ENCODE measurements at regions not wholly inside any gene's neighbourhood (a gene's known extent, or its start where the extent isn't known, plus 50 kb on each side); places are given as distances from the start of the nearest gene placed in this dataset.

DNA sequence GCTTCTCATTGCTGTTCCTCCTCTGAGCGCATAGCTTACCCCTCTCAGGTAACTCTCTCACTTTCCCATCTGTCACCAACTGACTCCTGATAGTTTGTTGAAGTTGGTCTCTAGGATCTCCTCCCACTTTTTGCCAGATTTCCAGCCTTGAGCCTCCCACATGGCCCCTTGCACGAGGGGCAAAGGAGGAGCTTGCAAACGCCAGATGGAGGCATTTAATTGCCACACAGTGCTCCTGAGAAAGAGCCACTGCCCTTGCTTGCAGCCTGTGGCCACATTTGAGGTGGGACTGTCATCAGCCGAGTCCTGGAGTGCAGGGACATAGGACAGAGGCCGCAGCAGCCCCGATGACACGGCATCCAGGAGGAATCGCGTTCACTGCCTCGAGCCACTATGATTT, 348.7 kb downstream of the SMOC2 start:
- no peak for TF ChIP-seq EP300 (IDR thresholded peaks at IDR 0.05; ENCODE audit: borderline replicate concordance in 1 of 2, low read depth in 1 of 2, low read length in 1 of 2)
- TF ChIP-seq, protein P1, sequence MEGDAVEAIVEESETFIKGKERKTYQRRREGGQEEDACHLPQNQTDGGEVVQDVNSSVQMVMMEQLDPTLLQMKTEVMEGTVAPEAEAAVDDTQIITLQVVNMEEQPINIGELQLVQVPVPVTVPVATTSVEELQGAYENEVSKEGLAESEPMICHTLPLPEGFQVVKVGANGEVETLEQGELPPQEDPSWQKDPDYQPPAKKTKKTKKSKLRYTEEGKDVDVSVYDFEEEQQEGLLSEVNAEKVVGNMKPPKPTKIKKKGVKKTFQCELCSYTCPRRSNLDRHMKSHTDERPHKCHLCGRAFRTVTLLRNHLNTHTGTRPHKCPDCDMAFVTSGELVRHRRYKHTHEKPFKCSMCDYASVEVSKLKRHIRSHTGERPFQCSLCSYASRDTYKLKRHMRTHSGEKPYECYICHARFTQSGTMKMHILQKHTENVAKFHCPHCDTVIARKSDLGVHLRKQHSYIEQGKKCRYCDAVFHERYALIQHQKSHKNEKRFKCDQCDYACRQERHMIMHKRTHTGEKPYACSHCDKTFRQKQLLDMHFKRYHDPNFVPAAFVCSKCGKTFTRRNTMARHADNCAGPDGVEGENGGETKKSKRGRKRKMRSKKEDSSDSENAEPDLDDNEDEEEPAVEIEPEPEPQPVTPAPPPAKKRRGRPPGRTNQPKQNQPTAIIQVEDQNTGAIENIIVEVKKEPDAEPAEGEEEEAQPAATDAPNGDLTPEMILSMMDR (IDR thresholded peaks at IDR 0.05), result no peak
- TF ChIP-seq, protein P2, sequence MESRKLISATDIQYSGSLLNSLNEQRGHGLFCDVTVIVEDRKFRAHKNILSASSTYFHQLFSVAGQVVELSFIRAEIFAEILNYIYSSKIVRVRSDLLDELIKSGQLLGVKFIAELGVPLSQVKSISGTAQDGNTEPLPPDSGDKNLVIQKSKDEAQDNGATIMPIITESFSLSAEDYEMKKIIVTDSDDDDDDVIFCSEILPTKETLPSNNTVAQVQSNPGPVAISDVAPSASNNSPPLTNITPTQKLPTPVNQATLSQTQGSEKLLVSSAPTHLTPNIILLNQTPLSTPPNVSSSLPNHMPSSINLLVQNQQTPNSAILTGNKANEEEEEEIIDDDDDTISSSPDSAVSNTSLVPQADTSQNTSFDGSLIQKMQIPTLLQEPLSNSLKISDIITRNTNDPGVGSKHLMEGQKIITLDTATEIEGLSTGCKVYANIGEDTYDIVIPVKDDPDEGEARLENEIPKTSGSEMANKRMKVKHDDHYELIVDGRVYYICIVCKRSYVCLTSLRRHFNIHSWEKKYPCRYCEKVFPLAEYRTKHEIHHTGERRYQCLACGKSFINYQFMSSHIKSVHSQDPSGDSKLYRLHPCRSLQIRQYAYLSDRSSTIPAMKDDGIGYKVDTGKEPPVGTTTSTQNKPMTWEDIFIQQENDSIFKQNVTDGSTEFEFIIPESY (IDR thresholded peaks at IDR 0.05; ENCODE audit: borderline replicate concordance, low read depth), result no peak
- TF ChIP-seq RAD21 (IDR thresholded peaks at IDR 0.05; ENCODE audit: low read length), result no peak
- TF ChIP-seq POLR2AphosphoS5 (IDR thresholded peaks at IDR 0.05; ENCODE audit: low read depth, low read length), result no peak
- no peak for TF ChIP-seq GABPA (IDR thresholded peaks at IDR 0.05; ENCODE audit: low read depth)
- no peak for TF ChIP-seq CHD2 (IDR thresholded peaks at IDR 0.05; ENCODE audit: low read length, partially characterized antibody)
- no peak for TF ChIP-seq REST (IDR thresholded peaks at IDR 0.05; ENCODE audit: low read depth, low read length)
- no peak for TF ChIP-seq YY1 (IDR thresholded peaks at IDR 0.05; ENCODE audit: low read depth)
- no peak for TF ChIP-seq ELF1 (IDR thresholded peaks at IDR 0.05)
- no peak for TF ChIP-seq SMC3 (IDR thresholded peaks at IDR 0.05; ENCODE audit: low read depth, low read length)
- TF ChIP-seq NFIC (IDR thresholded peaks at IDR 0.05; ENCODE audit: borderline replicate concordance), result no peak
- no peak for TF ChIP-seq NRF1 (IDR thresholded peaks at IDR 0.05; ENCODE audit: low read depth, low read length)
